ENCODE measurements at regions not wholly inside any gene's neighbourhood (a gene's known extent, or its start where the extent isn't known, plus 50 kb on each side); places are given as distances from the start of the nearest gene placed in this dataset.

DNA sequence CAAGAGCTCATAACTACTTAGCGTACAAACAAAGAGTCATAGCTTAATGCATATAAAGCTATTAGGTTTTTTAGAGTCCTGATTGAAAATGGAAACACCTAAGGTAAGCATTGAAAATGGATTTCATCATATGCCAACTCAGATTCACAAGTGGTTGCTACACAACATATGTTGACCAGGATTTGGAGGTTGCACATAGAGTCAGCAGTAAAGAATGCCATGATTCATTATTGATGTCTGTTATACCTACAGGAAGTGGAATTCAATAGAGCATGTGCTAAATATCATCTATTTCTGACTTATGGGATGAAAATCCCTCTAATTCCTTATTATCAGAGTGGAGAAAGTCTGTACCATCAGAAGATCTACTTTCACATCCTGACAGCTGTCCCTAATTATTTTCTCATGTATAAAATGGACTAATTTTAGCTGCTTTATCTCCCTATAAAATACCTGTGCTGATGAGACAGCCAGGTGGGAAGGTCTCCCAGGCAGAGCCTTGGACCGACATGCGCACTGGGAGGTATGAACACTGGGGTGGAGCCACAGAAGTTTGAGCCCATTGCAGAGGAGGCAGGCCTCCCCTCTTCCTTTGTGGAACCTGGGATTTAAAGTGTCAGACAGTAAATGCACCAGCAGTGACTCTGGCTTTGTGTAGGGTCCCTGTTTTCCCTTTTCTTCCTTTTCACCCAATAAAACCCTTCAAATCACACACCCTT is 204.2 kb downstream of the AASDHPPT start:
- H3K36me3 ChIP-seq (ENCODE audit: control insufficient read depth, insufficient read depth, low read length), result no peaks in the 10 kb centered on the region
- POLR2A ChIA-PET, result no interaction called here
- FAIRE-seq (no peak), ATAC-seq (no peak), DNase-seq (ENCODE audit: extremely low read depth in 1 of 4, low spot score in 3 of 4) (no peak)
- no peaks in the 10 kb centered on the region for H3K4me1 ChIP-seq (replicated peaks in 1 of 2; ENCODE audit: control insufficient read depth in 2 of 2, insufficient read depth in 2 of 2, low read length in 2 of 2)
- H3K9ac ChIP-seq (ENCODE audit: insufficient read depth in 1 of 2, low read depth in 2 of 2, low read length in 2 of 2), result no peak overlapping the region
- no peak overlapping the region for H3K4me3 ChIP-seq
- no TSS peak for BruUV-seq (replicated peaks)
- no peak overlapping the region for H3K4me2 ChIP-seq (ENCODE audit: insufficient read depth, low read length)
- peaks cover 2% of the 10 kb centered on the region; the same call in 1 of the 2 replicates for H3K9me3 ChIP-seq (replicated peaks; ENCODE audit: control insufficient read depth, insufficient read depth, low read depth, low read length)
- H3K27me3 ChIP-seq (ENCODE audit: control insufficient read depth in 2 of 2, insufficient read depth in 2 of 2, low read length in 2 of 2), result no peaks in the 10 kb centered on the region
- intact Hi-C loops (cut with micrococcal nuclease) (no loop called here), in situ Hi-C loops (cut with MboI) (no loop called here)
- 4% methylated on average over 3 of the region's 3 CpGs for WGBS (ENCODE audit: insufficient coverage, low coverage, missing lambda C conversion rate)
- H3K27ac ChIP-seq (ENCODE audit: extremely low read depth, low read depth, low read length), result no peak overlapping the region
- CTCF ChIA-PET (ENCODE audit: low intra/inter-chr PET ratio), result no interaction called here
- no peaks in the 10 kb centered on the region for H3K9me1 ChIP-seq (ENCODE audit: control insufficient read depth, insufficient read depth, low read length)
- no peaks in the 10 kb centered on the region for H4K20me1 ChIP-seq (replicated peaks; ENCODE audit: control insufficient read depth, insufficient read depth, low read length)
- TF ChIP-seq POLR2AphosphoS2 (IDR thresholded peaks at IDR 0.05; ENCODE audit: low read length) (no peak), CBX3 (IDR thresholded peaks at IDR 0.05; ENCODE audit: borderline replicate concordance in 1 of 2, low read length in 2 of 2) (no peak), RBM25 (IDR thresholded peaks at IDR 0.05; ENCODE audit: low read depth, low read length, severe bottlenecking) (no peak), HDAC6 (IDR thresholded peaks at IDR 0.05; ENCODE audit: low read depth, low read length) (no peak), ZNF354B (CRISPR knock-in tag; IDR thresholded peaks at IDR 0.05) (no peak), SREBF2 (CRISPR knock-in tag; IDR thresholded peaks at IDR 0.05) (no peak), JUND (IDR thresholded peaks at IDR 0.05; ENCODE audit: borderline replicate concordance, low read depth, low read length) (no peak), JUND (tag; IDR thresholded peaks at IDR 0.05; ENCODE audit: borderline replicate concordance, low read depth, low read length) (no peak)
- TF ChIP-seq, protein P1, sequence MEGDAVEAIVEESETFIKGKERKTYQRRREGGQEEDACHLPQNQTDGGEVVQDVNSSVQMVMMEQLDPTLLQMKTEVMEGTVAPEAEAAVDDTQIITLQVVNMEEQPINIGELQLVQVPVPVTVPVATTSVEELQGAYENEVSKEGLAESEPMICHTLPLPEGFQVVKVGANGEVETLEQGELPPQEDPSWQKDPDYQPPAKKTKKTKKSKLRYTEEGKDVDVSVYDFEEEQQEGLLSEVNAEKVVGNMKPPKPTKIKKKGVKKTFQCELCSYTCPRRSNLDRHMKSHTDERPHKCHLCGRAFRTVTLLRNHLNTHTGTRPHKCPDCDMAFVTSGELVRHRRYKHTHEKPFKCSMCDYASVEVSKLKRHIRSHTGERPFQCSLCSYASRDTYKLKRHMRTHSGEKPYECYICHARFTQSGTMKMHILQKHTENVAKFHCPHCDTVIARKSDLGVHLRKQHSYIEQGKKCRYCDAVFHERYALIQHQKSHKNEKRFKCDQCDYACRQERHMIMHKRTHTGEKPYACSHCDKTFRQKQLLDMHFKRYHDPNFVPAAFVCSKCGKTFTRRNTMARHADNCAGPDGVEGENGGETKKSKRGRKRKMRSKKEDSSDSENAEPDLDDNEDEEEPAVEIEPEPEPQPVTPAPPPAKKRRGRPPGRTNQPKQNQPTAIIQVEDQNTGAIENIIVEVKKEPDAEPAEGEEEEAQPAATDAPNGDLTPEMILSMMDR (IDR thresholded peaks at IDR 0.05 in 2 of 3, conservative IDR thresholded peaks at IDR 0.05 in 1 of 3; ENCODE audit: insufficient read depth in 2 of 3, low read depth in 1 of 3, low read length in 3 of 3), result no peak
- TF ChIP-seq, protein P2, sequence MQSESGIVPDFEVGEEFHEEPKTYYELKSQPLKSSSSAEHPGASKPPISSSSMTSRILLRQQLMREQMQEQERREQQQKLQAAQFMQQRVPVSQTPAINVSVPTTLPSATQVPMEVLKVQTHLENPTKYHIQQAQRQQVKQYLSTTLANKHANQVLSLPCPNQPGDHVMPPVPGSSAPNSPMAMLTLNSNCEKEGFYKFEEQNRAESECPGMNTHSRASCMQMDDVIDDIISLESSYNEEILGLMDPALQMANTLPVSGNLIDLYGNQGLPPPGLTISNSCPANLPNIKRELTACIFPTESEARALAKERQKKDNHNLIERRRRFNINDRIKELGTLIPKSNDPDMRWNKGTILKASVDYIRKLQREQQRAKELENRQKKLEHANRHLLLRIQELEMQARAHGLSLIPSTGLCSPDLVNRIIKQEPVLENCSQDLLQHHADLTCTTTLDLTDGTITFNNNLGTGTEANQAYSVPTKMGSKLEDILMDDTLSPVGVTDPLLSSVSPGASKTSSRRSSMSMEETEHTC (IDR thresholded peaks at IDR 0.05), result no peak
- TF ChIP-seq, protein P3, sequence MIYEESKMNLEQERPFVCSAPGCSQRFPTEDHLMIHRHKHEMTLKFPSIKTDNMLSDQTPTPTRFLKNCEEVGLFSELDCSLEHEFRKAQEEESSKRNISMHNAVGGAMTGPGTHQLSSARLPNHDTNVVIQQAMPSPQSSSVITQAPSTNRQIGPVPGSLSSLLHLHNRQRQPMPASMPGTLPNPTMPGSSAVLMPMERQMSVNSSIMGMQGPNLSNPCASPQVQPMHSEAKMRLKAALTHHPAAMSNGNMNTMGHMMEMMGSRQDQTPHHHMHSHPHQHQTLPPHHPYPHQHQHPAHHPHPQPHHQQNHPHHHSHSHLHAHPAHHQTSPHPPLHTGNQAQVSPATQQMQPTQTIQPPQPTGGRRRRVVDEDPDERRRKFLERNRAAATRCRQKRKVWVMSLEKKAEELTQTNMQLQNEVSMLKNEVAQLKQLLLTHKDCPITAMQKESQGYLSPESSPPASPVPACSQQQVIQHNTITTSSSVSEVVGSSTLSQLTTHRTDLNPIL (CRISPR knock-in tag; IDR thresholded peaks at IDR 0.05), result no peak
- TF ChIP-seq, protein P4, sequence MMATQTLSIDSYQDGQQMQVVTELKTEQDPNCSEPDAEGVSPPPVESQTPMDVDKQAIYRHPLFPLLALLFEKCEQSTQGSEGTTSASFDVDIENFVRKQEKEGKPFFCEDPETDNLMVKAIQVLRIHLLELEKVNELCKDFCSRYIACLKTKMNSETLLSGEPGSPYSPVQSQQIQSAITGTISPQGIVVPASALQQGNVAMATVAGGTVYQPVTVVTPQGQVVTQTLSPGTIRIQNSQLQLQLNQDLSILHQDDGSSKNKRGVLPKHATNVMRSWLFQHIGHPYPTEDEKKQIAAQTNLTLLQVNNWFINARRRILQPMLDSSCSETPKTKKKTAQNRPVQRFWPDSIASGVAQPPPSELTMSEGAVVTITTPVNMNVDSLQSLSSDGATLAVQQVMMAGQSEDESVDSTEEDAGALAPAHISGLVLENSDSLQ (IDR thresholded peaks at IDR 0.05), result no peak
- TF ChIP-seq, protein P5, sequence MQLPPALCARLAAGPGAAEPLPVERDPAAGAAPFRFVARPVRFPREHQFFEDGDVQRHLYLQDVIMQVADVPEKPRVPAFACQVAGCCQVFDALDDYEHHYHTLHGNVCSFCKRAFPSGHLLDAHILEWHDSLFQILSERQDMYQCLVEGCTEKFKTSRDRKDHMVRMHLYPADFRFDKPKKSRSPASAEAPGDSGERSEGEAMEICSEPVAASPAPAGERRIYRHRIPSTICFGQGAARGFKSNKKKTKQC (CRISPR knock-in tag; IDR thresholded peaks at IDR 0.05), result no peak
- no peaks in the 10 kb centered on the region for H3K79me2 ChIP-seq (ENCODE audit: control insufficient read depth, insufficient read depth, low read length)
- no peak overlapping the region for H2AFZ ChIP-seq (ENCODE audit: low read depth, low read length)

Data from K562 (cell line).